GM19240 (cell line): ENCODE measurements at regions not wholly inside any gene's neighbourhood (a gene's known extent, or its start where the extent isn't known, plus 50 kb on each side); places are given as distances from the start of the nearest gene placed in this dataset.
A peak's percentile ranks its signal among the peaks of the same experiment; 100 is the strongest.

Source experiments
- DNase-seq: peaks from one replicate; pipeline ENCODE4 v3.0.0; 2011; ENCODE audit warnings: low spot score; ENCODE audit not compliant: insufficient read length

DNA sequence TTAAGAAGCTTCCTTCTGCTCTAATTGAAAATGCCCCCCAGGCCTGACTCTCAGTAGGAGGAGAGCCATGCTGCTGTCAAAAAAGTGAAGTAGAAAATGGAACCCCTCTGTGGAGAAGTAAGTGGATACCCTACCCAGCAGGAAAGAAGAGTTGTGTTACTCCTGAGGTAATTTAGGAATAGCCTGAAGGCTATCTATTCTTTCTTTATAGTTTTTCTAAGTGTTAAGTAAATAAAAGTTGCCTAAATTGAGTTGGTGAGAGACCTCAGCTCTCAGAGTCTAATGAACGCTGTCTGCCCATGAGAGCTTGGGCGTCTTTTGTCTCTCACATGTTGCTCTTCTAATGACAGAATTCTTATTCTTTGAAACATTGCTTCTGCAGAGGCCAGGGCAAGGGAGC, 116.2 kb downstream of the NSUN3 start:
- DNase-seq: no peak

GRCh38 chr3:94183551-94183950, 120.7 kb downstream of the NSUN3 start:
- DNase-seq: no peak

- DNase-seq: no peak
Measured at GRCh38 chr3:94184781-94185180, 121.9 kb downstream of the NSUN3 start.

- DNase-seq: no peak
Measured at GRCh38 chr3:94185753-94186152, 122.9 kb downstream of the NSUN3 start.

DNA sequence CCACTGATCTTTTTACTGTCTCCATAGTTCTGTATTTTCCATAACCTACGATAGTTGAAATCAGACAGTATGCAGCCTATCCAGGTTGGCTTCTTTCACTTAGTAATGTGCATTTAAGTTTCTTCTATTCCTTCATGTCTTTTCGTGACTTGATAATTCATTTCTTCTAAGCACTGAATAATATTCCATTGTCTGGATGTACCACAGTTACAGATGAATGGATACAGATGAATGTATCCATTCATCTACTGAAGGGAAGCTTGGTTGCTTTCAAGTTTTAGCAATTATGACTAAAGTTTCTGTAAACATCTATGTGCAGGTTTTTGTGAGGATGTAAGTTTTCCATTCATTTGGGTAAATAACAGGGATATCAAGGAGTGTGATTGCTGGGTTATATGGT, 124.8 kb downstream of the NSUN3 start:
- DNase-seq: no peak

DNA sequence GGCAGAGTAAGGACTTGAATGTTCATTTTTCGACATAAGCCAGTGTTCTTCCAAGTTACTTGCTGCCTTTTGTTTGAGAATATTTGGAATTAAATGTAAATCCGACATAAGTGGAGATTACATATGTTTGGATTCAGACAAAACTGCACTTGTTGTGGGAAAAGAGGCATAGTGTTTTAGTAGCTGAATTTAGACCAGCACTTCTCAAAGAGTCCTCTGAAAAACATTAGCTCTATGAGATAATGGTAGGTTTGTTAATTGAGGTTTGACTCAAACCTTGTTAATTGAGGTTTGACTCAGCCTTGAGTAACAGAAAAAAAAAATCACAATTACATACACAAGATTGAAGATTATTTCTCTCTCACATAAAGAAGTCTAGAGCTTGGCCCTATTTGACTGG, 132.5 kb downstream of the NSUN3 start:
- DNase-seq: no peak

DNA sequence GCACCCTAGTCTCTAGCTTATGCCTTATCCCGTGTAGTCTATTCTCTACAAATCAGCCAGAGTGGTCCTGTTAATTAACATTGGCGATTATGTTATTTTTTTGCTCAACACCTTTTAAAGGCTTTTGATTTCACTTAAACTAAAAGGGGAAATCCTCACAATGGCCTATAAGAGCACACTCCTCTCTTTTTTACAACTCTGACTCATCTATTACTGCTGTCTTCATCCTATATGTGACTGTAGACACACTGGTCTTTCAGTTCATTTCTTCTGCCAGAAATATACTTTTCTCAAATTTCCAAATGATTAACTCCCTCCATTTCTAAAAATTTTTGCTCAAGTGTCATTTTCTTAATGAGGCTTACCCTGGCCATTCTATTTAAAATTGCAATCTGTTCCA, 143.4 kb downstream of the NSUN3 start:
- DNase-seq: no peak

DNA sequence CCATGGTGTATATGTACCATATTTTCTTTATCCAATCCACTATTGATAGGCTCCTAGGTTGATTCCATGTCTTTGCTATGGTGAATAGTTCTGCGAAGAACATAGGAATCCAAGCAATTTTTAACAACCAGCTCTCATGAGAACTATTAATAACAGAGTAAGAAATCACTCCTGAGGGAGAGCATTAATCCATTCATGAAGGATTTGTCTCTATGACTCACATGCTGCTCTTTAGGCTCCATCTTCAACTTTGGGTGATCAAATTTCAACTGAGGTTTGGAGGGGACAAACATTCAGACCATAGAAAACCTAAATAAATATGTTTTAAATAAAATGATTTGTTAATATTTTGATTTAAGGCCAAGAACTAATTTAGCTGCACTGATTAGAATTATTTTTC, 147.4 kb downstream of the NSUN3 start:
- DNase-seq: no peak

DNA sequence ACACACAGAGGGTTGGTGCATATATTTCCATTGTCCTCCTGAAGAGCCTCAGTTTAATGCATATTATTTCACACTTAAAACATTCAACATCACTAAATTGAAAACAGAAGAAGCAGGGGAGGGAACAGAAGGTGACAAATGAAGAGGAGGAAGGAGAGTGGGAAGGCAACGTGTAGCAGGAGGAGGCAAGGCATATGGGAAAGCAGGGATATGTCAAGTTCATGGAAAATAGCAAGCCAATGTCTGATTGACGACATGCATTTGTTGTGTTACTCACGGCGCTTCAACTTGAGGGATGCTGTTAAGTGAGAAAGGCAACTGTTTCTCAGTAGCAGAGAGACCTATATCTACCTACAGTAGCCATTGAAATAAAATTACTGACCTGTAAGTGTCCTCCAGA, 154.5 kb downstream of the NSUN3 start:
- DNase-seq: no peak

GRCh38 chr3:94220426-94220825, 157.6 kb downstream of the NSUN3 start:
- no peak for DNase-seq

DNA sequence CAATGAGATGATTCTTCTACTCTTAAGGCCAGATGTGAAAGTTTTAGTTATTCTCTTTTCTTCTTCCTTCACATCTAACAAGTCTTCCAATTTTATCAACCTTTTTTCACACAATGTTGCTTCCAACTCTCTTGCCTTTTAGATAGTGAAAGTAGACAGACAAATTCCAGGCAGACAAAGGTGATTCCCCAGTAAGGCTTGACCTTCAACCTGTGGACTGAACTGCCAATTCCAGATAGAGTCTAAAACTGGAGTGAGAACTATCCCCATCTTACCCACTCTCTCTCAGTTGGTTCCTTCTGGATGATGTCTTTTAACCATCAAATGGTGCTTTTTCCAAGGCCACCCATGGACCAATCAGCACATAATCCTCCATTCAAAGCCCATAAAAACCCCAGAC, 159.0 kb downstream of the NSUN3 start:
- no peak for DNase-seq

DNA sequence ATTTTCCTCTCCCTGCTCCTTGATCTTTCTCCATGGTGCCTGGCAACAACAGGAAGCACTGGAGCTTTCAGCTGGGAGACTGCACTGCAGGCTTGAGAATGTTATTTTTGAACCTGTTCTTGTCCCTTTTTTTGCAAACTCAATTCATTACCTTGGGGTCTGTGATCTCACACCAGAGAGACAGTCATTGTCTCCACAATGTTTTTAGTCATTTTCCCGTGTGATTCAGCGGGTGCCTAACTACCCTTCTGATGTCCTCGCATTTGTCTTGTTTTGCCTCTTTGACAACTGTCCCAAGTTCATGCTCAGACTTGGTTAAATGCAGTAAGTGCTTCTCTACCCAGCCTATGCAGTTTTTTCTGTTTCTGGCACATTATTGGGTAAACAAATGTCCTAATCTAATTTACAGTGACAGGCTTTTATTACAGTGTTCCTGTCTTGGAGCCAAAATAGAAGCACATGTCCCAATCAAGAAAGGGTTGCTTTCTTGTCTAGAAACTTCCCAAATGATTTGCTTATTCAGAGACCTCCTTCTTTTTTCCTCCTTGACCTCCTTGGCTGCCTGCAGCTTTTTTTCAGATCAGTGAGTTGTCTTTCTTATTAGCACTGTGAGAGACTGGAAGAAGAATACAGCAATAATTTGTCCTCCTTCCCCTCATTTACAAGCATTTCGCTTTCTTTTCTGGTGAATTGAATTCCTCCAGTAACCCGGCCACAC, 162.4 kb downstream of the NSUN3 start:
- DNase-seq: no peak

GRCh38 chr3:94226078-94226477, 163.2 kb downstream of the NSUN3 start:
- no peak for DNase-seq

DNA sequence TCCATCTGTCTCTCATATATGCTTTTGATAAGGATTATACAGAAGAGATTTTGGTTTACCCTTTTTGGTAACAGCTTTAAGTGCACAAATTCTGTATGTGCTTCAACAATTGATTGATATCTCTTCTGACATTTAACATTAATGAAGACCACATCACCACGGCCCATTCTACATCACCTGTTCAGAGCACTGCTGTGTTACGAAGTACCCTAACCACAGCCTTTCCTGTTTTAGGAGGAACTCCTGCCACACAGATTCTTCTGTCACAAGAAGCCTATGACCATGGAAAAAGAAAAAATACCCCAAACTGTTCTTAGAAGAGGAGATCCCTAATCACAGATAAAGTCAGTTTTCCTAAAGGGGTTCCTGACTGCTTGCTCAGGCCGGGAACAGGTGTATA, 170.1 kb downstream of the NSUN3 start:
- no peak for DNase-seq

GRCh38 chr3:94234177-94234788, 171.4 kb downstream of the NSUN3 start:
- no peak for DNase-seq

DNA sequence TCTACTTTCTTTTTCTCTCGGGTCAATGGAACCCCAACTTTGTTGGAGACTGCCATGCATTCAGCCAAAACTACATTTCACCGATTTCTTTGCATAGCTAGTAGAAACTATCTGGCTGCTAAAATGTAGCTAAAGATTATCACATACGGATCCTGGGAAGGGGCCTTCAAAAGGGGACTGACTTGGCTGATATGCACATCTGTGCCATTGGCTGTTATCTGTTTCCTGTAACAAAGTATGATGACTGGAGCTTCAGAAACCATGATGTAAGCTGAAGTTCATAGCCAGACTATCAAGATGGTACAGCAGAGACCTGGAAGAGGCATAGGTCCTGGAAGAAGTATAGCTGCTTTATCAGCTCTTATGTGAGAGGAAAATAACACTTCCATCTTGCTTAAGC, 179.1 kb downstream of the NSUN3 start:
- DNase-seq: no peak

DNA sequence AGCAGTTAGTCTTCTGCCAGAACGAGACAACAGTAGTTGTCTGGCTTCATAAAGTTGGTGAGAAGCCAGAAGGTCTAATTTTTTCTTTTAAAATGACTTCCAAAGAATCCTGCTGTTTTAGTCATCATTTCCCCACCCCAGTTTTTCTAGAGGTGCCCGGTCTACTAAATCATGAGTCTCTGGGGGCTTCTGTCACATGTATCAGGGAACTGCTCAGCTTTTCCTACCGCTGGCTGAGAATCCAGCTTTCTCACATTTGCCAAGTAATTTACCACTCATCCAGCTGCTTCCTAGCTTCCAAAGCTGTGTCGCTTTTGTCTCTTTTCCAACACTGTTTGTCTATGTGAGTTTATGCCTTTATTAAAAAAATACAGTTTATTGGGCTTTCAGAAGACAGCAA, 183.3 kb downstream of the NSUN3 start:
- no peak for DNase-seq

DNA sequence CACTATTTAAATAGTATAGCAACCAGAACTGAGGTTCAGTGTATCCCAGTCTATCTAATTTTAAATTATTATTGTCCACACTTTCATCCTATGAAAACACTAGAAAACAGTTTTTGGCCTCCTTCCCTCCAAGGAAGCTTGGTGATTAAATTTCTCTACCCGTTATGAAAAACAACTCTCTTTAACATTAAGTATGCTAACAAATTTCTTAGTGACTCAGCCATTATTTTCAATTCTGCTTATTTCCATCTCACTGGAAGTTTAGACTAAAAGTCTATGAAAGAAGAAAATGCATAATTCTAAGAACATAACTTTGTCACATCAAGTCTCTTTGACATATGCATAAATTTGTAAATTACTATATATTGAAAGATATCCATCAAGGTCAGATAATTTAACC, 185.2 kb downstream of the NSUN3 start:
- DNase-seq: no peak

- DNase-seq: peak; percentile 45
Measured at GRCh38 chr3:94249491-94250079, 186.7 kb downstream of the NSUN3 start.

DNA sequence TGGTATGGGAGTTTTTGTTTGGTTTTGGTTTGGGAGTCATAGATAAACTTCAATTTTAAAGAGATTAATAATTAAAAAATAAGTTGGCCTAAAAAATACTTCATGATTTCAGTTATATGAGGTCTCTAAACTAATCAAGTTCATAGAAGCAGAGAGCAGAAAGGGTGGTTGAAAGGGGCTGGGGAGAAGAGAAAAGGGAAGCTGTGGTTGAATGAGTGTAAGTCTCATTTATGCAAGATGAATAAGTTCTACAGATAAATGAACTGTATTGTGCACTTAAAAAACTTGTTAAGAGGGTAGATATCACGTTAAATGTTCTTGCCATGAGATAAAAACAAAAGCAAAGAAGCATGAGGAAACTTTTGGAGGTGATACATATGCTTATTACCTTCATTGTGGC, 188.7 kb downstream of the NSUN3 start:
- no peak for DNase-seq

DNA sequence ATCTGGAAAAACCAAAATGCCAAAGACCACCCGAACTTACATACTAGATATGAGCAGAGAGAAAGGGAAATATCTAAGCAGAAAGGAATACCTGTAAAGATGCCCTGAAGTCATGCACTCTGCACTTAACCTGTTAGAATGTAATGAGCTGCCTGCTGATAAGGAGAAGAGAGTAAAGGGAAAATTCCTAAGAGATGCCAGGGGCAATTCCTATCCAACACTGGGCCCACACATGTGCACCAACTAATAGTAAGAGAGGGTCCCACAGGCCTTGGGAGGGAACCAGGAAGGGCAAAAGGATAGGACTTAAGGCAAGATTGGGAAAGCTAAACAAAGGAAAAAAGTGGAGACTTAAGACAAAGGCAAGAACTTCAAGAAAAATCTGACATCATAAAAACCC, 189.5 kb downstream of the NSUN3 start:
- no peak for DNase-seq

- no peak for DNase-seq
Measured at GRCh38 chr3:94256888-94257813, 194.3 kb downstream of the NSUN3 start.
